Caco-2 (cell line): ENCODE measurements at regions not wholly inside any gene's neighbourhood (a gene's known extent, or its start where the extent isn't known, plus 50 kb on each side); places are given as distances from the start of the nearest gene placed in this dataset.
"Not testable (repeated sequence)": the region's sequence is repeated elsewhere in the genome, so short reads cannot be mapped to it uniquely, and the experiment has no call there.

Experiments
- BruUV-seq: library from RNA; stranded (reverse); fragments of 400-500 nt; replicated peaks from 2 replicates; lab custom pipeline; 2021; lab: Mats Ljungman, UMichigan
- CTCF ChIA-PET: fragments of 300-600 bp; sonication (Branson Sonifier 250); formaldehyde crosslinking; loops from one replicate; lab custom pipeline; 2022; ENCODE audit warnings: antibody characterized with exemption; lab: Charles Lee
- POLR2A ChIA-PET: fragments of 300-600 bp; sonication (Branson Sonifier 250); formaldehyde crosslinking; loops from one replicate; lab custom pipeline; 2022; ENCODE audit warnings: antibody characterized with exemption; lab: Charles Lee
- DNase-seq, 2 experiments: peaks; one replicate each; pipeline versions ENCODE4 v3.0.0 to v3.0.0-alpha.2; 2020 to 2022
- H3K27me3 ChIP-seq: replicated peaks from 2 replicates; pipeline ENCODE4 v1.6.0; 2011; ENCODE audit warnings: low read length; ENCODE audit not compliant: control insufficient read depth, insufficient read depth
- H3K36me3 ChIP-seq: 2 replicates; pipeline ENCODE4 v1.5.1; 2011; ENCODE audit warnings: low read length; ENCODE audit not compliant: control insufficient read depth, insufficient read depth
- H3K4me1 ChIP-seq: fragments of 250-450 bp; sonication (Bioruptor Pico); 2 replicates; pipeline ENCODE4 v1.5.1; 2020; ENCODE audit warnings: mild to moderate bottlenecking
- H3K4me3 ChIP-seq: 2 replicates; pipeline ENCODE4 v1.5.1; 2011; ENCODE audit warnings: low read depth, mild to moderate bottlenecking, control low read depth, low read length
- H3K9me3 ChIP-seq: fragments of 250-450 bp; sonication (Bioruptor Pico); 2 replicates; pipeline ENCODE4 v1.5.1; 2020; ENCODE audit warnings: mild to moderate bottlenecking, moderate library complexity
- H3K27ac Mint-ChIP-seq: one replicate; pipeline ENCODE4 v1.8.0; 2022; ENCODE audit warnings: mixed read lengths; ENCODE audit not compliant: unreplicated experiment
- H3K27me3 Mint-ChIP-seq: one replicate; pipeline ENCODE4 v1.8.0; 2022; ENCODE audit warnings: mixed read lengths; ENCODE audit not compliant: insufficient read depth, unreplicated experiment
- H3K36me3 Mint-ChIP-seq: one replicate; pipeline ENCODE4 v1.8.0; 2022; ENCODE audit warnings: mild to moderate bottlenecking, mixed read lengths; ENCODE audit not compliant: insufficient read depth, unreplicated experiment
- H3K4me1 Mint-ChIP-seq: one replicate; pipeline ENCODE4 v1.8.0; 2022; ENCODE audit warnings: low read depth, mixed read lengths; ENCODE audit not compliant: unreplicated experiment
- H3K4me3 Mint-ChIP-seq: one replicate; pipeline ENCODE4 v1.8.0; 2022; ENCODE audit warnings: mild to moderate bottlenecking, moderate library complexity, mixed read lengths; ENCODE audit not compliant: unreplicated experiment
- H3K9me3 Mint-ChIP-seq: one replicate; pipeline ENCODE4 v1.8.0; 2022; ENCODE audit warnings: mixed read lengths; ENCODE audit not compliant: unreplicated experiment
- intact Hi-C: fragments of 100-400 bp; cut with micrococcal nuclease; formaldehyde crosslinking; loops from one replicate; pipeline ENCODE4 v1.10.0; 2022; ENCODE audit not compliant: unreplicated experiment
- TF ChIP-seq, protein P1 (sequence below), 2 experiments: fragments of 200-600 bp in 1 of 2; IDR thresholded peaks; 1 replicate in 1 of 2; 2 replicates in 1 of 2; pipeline versions ENCODE4 v1.5.1 to v1.8.0; 2011 to 2022; ENCODE audit warnings: antibody characterized with exemption in 1 of 2, control low read depth in 1 of 2, inconsistent platforms in 1 of 2, low read depth in 1 of 2, low read length in 1 of 2, mild to moderate bottlenecking in 1 of 2, moderate library complexity in 1 of 2; ENCODE audit not compliant: insufficient read depth in 1 of 2, severe bottlenecking in 1 of 2, unreplicated experiment in 1 of 2

DNA sequence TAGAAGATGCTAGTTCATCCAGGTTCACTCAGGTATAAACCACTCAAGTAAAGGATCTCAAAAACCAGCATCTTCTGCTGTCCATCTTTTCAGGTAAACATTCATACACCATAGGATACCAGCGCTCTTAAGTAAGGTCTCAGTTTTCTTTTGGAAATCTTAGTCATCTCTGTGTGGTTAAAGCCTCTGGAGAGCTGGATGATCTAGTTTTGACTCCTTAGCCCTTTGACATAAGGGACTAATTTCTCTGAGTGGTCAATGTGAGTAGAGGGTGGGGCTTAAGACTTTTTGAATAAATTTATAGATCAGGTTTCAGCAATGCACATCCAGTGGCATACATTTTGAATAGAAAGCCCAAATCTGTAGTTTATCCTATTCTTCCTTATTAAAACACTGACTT is 92.3 kb downstream of the CTH start:
- ChIA-PET CTCF (no interaction called here), POLR2A (no interaction called here)
- intact Hi-C loops = no loop called here
- Mint-ChIP-seq H3K27ac (no peak overlapping the region), H3K4me3 (no peak overlapping the region), H3K9me3 (no peaks in the 10 kb centered on the region), H3K4me1 (no peaks in the 10 kb centered on the region), H3K36me3 (no peaks in the 10 kb centered on the region), H3K27me3 (no peaks in the 10 kb centered on the region)
- Histone ChIP-seq H3K36me3 (no peaks in the 10 kb centered on the region), H3K27me3 (no peaks in the 10 kb centered on the region), H3K9me3 (no peaks in the 10 kb centered on the region), H3K4me3 (no peak overlapping the region), H3K4me1 (no peaks in the 10 kb centered on the region)
- DNase-seq = no peak
- no TSS peak for BruUV-seq
- TF ChIP-seq, protein P1, sequence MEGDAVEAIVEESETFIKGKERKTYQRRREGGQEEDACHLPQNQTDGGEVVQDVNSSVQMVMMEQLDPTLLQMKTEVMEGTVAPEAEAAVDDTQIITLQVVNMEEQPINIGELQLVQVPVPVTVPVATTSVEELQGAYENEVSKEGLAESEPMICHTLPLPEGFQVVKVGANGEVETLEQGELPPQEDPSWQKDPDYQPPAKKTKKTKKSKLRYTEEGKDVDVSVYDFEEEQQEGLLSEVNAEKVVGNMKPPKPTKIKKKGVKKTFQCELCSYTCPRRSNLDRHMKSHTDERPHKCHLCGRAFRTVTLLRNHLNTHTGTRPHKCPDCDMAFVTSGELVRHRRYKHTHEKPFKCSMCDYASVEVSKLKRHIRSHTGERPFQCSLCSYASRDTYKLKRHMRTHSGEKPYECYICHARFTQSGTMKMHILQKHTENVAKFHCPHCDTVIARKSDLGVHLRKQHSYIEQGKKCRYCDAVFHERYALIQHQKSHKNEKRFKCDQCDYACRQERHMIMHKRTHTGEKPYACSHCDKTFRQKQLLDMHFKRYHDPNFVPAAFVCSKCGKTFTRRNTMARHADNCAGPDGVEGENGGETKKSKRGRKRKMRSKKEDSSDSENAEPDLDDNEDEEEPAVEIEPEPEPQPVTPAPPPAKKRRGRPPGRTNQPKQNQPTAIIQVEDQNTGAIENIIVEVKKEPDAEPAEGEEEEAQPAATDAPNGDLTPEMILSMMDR (IDR thresholded peaks at IDR 0.05; ENCODE audit: insufficient read depth in 1 of 2, low read depth in 1 of 2, low read length in 1 of 2, severe bottlenecking in 1 of 2, unreplicated experiment in 1 of 2) = no peak

DNA sequence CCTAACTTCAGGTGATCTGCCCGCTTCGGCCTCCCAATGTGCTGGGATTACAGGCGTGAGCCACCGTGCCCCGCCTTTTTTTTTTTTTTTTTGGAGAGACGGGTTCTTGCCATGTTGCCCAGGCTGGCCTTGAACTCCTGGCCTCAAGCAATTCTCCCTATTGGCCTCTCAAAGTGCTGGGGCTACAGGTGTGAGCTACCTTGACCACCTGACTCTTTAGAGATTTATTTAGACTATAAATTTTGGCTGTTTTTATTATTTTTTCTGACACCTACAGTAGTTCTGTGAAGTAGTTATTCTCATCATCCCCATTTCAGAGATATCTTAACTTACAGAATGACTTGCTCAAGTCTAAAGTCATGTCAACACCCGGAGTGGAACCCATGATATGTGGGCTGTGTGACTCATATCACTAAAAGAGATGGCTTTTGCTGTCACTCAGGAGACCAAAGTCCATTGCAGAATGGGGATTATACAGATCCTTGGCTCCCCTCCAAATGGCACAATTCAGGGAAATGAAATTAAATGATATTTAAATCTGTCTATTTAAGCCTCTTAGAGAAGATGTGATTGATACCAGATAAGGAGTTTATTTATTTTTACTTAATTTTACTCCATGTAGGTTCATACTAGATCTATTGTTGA is 93.2 kb downstream of the CTH start:
- H3K27me3 Mint-ChIP-seq = no peaks in the 10 kb centered on the region
- Histone ChIP-seq H3K27me3 (no peaks in the 10 kb centered on the region), H3K36me3 (no peaks in the 10 kb centered on the region), H3K4me1 (no peaks in the 10 kb centered on the region), H3K9me3 (no peaks in the 10 kb centered on the region), H3K4me3 (no peak overlapping the region)
- no TSS peak for BruUV-seq
- TF ChIP-seq, protein P1 (IDR thresholded peaks at IDR 0.05; ENCODE audit: insufficient read depth in 1 of 2, low read depth in 1 of 2, low read length in 1 of 2, severe bottlenecking in 1 of 2, unreplicated experiment in 1 of 2) = no peak
- no peak overlapping the region for H3K27ac Mint-ChIP-seq
- H3K4me1 Mint-ChIP-seq = no peaks in the 10 kb centered on the region
- intact Hi-C loops = no loop called here
- no peaks in the 10 kb centered on the region for H3K9me3 Mint-ChIP-seq
- no peak for DNase-seq
- no peaks in the 10 kb centered on the region for H3K36me3 Mint-ChIP-seq
- ChIA-PET POLR2A (no interaction called here), CTCF (no interaction called here)
- H3K4me3 Mint-ChIP-seq = no peak overlapping the region

DNA sequence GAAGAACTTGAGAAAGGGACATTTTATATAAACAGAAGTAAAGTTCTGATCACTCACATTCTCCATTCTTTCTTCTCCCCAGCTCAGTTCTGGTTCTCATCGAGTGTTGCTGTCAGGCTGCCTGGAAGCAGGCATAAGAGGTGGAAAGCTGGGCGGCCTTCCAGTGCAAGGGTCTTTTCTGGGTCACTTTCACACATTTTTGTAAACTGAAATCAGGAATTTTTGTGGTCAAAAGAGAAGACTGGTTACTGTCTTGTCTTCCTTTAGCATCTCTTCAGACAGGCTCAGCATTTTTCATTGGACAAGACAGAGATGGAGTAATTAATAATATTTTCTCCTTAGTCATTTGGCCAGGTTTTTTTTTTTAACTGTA is 93.7 kb downstream of the CTH start:
- Mint-ChIP-seq H3K27ac (no peak overlapping the region), H3K27me3 (no peaks in the 10 kb centered on the region), H3K4me3 (no peak overlapping the region), H3K9me3 (no peaks in the 10 kb centered on the region), H3K4me1 (no peaks in the 10 kb centered on the region), H3K36me3 (no peaks in the 10 kb centered on the region)
- intact Hi-C loops = no loop called here
- POLR2A ChIA-PET = no interaction called here
- CTCF ChIA-PET = interaction anchor here (0.7 kb wide), 1 partner anchor 66 kb away, joined by 3 read pairs; no protein-coding TSS in a partner anchor
- Histone ChIP-seq H3K4me1 (0 out of 2 replicates have a peak, but pooled peaks cover under 1% of the 10 kb centered on the region), H3K36me3 (no peaks in the 10 kb centered on the region), H3K4me3 (no peak overlapping the region), H3K27me3 (no peaks in the 10 kb centered on the region), H3K9me3 (no peaks in the 10 kb centered on the region)
- TF ChIP-seq, protein P1 (IDR thresholded peaks at IDR 0.05; ENCODE audit: insufficient read depth in 1 of 2, low read depth in 1 of 2, low read length in 1 of 2, severe bottlenecking in 1 of 2, unreplicated experiment in 1 of 2) = no peak
- DNase-seq = no peak
- BruUV-seq = no TSS peak

DNA sequence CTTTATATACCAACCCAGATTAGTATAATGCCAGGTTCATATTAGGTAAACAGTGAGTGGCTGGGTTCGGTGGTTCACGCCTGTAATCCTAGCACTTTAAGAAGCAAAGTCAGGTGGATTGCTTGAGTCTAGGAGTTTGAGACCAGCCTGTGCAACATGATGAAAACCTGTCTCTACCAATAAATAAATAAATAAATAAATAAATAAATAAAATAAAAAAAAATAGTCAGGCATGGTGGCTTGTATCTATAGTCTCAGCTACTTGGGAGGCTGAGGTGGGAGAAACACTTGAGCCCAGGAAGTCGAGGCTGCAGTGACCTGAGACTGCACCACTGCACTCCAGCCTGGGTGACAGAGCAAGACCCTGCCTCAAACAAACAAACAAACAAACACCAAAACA is 96.9 kb downstream of the CTH start:
- H3K9me3 Mint-ChIP-seq, POLR2A ChIA-PET, H3K27ac Mint-ChIP-seq, H3K27me3 Mint-ChIP-seq, H3K4me3 Mint-ChIP-seq, H3K4me1 Mint-ChIP-seq, DNase-seq, H3K4me1 ChIP-seq, intact Hi-C loops, H3K36me3 ChIP-seq, H3K4me3 ChIP-seq, H3K9me3 ChIP-seq, BruUV-seq, H3K27me3 ChIP-seq, H3K36me3 Mint-ChIP-seq: not testable (repeated sequence)
- CTCF ChIA-PET = interaction anchor here (0.7 kb wide), 1 partner anchor 549 kb away, joined by 3 read pairs; no protein-coding TSS in a partner anchor
